GM23338 (cell line): ENCODE measurements at regions not wholly inside any gene's neighbourhood (a gene's known extent, or its start where the extent isn't known, plus 50 kb on each side); places are given as distances from the start of the nearest gene placed in this dataset.

Experiments used
- CREB1 ChIP-seq: fragments of 250-450 bp; sonication (Bioruptor Pico); IDR thresholded peaks from 2 replicates; pipeline ENCODE4 v1.5.0; 2020; ENCODE audit warnings: low read depth, mild to moderate bottlenecking, moderate library complexity
- CTCF ChIP-seq, 2 experiments: fragments of 200-600 bp in 1 of 2; sonication (generic) in 1 of 2; conservative IDR thresholded peaks; 2 replicates each; pipeline versions ENCODE4 v1.5.1 to v1.6.1; 2016 to 2017; ENCODE audit warnings: antibody characterized with exemption in 2 of 2, low read depth in 2 of 2, mild to moderate bottlenecking in 2 of 2, moderate library complexity in 1 of 2
- EZH2 ChIP-seq: fragments of 200-600 bp; sonication (generic); IDR thresholded peaks from one replicate; pipeline ENCODE4 v1.8.0; 2017; ENCODE audit warnings: antibody characterized with exemption, mild to moderate bottlenecking, low read depth; ENCODE audit not compliant: unreplicated experiment
- EZH2phosphoT487 ChIP-seq: fragments of 200-600 bp; sonication (generic); IDR thresholded peaks from one replicate; pipeline ENCODE4 v1.8.1; 2018; ENCODE audit warnings: antibody characterized with exemption; ENCODE audit not compliant: unreplicated experiment
- JUNB ChIP-seq: IDR thresholded peaks from one replicate; pipeline ENCODE4 v1.6.1; 2016; ENCODE audit warnings: antibody characterized with exemption; ENCODE audit not compliant: unreplicated experiment
- NANOG ChIP-seq: IDR thresholded peaks from 2 replicates; pipeline ENCODE4 v1.6.1; 2016; ENCODE audit warnings: antibody characterized with exemption, borderline replicate concordance
- POLR2AphosphoS5 ChIP-seq: IDR thresholded peaks from 2 replicates; pipeline ENCODE4 v1.6.1; 2016; ENCODE audit warnings: antibody characterized with exemption, low read depth
- REST ChIP-seq: IDR thresholded peaks from one replicate; pipeline ENCODE4 v1.6.1; 2018; ENCODE audit warnings: antibody characterized with exemption; ENCODE audit not compliant: unreplicated experiment
- STAT1 ChIP-seq: IDR thresholded peaks from one replicate; pipeline ENCODE4 v1.6.1; 2016; ENCODE audit warnings: antibody characterized with exemption; ENCODE audit not compliant: unreplicated experiment
- ZNF114 ChIP-seq: fragments of 250-450 bp; sonication (Bioruptor Pico); IDR thresholded peaks from 2 replicates; pipeline ENCODE4 v1.5.0; 2020; ENCODE audit warnings: mild to moderate bottlenecking, moderate library complexity
- ZNF331 ChIP-seq: fragments of 250-450 bp; sonication (Bioruptor Pico); IDR thresholded peaks from 2 replicates; pipeline ENCODE4 v1.5.0; 2020; ENCODE audit warnings: low read depth, mild to moderate bottlenecking, moderate library complexity
- ZNF462 ChIP-seq: fragments of 250-450 bp; sonication (Bioruptor Pico); IDR thresholded peaks from 2 replicates; pipeline ENCODE4 v1.5.0; 2020; ENCODE audit warnings: mild to moderate bottlenecking, moderate library complexity
- TF ChIP-seq, protein P1 (sequence below): IDR thresholded peaks from 2 replicates; pipeline ENCODE4 v1.6.1; 2016; ENCODE audit warnings: antibody characterized with exemption

GRCh38 chr3:56929809-56930615 lies 128.3 kb upstream of the ARHGEF3 start:
- no peak for TF ChIP-seq CTCF (conservative IDR thresholded peaks at IDR 0.05; ENCODE audit: low read depth in 2 of 2)
- TF ChIP-seq EZH2phosphoT487, result no peak
- no peak for TF ChIP-seq POLR2AphosphoS5
- no peak for TF ChIP-seq CREB1 (CRISPR knock-in tag)
- TF ChIP-seq ZNF462 (CRISPR knock-in tag), result no peak
- no peak for TF ChIP-seq REST
- no peak for TF ChIP-seq NANOG
- no peak for TF ChIP-seq EZH2
- TF ChIP-seq ZNF331, result no peak
- TF ChIP-seq JUNB, result no peak
- TF ChIP-seq ZNF114 (CRISPR knock-in tag), result no peak
- TF ChIP-seq STAT1, result no peak
- TF ChIP-seq, protein P1, sequence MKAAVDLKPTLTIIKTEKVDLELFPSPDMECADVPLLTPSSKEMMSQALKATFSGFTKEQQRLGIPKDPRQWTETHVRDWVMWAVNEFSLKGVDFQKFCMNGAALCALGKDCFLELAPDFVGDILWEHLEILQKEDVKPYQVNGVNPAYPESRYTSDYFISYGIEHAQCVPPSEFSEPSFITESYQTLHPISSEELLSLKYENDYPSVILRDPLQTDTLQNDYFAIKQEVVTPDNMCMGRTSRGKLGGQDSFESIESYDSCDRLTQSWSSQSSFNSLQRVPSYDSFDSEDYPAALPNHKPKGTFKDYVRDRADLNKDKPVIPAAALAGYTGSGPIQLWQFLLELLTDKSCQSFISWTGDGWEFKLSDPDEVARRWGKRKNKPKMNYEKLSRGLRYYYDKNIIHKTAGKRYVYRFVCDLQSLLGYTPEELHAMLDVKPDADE, result no peak
